HCT116 (cell line): ENCODE measurements at regions not wholly inside any gene's neighbourhood (a gene's known extent, or its start where the extent isn't known, plus 50 kb on each side); places are given as distances from the start of the nearest gene placed in this dataset.
A peak's percentile ranks its signal among the peaks of the same experiment; 100 is the strongest.

Experiments used
- ATAC-seq: fragments of 200-7000 bp; cut with Tn5 transposase; 2 replicates; pipeline ENCODE4 v1.9.1; 2020; ENCODE audit warnings: mild to moderate bottlenecking, moderate library complexity
- BruUV-seq: library from RNA; stranded (reverse); fragments of 400-500 nt; replicated peaks from 2 replicates; lab custom pipeline; 2021; lab: Mats Ljungman, UMichigan
- CTCF ChIA-PET: fragments of 300-600 bp; sonication (Branson Sonifier 250); formaldehyde crosslinking; loops from one replicate; lab custom pipeline; 2021; ENCODE audit warnings: antibody characterized with exemption; lab: Charles Lee
- POLR2A ChIA-PET: fragments of 300-600, 350-600 bp; sonication (Branson Sonifier 250); formaldehyde crosslinking; loops from one replicate; lab custom pipeline; 2021; ENCODE audit warnings: antibody characterized with exemption; lab: Charles Lee
- RAD21 ChIA-PET, 2 experiments: fragments of 300-600 bp; sonication (Branson Sonifier 250); formaldehyde crosslinking; loops; one replicate each; lab custom pipeline; 2023; ENCODE audit warnings: low total read pairs in 2 of 2; ENCODE audit not compliant: uncharacterized antibody in 2 of 2, unreplicated experiment in 2 of 2, low non-redundant PET in 1 of 2; lab: Charles Lee
- DNase-seq: peaks from one replicate; pipeline ENCODE4 v3.0.0-alpha.2; 2010; ENCODE audit warnings: low read depth, low spot score
- H2AFZ ChIP-seq: fragments of 200-600 bp; shearing (Covaris generic), sonication (generic); 2 replicates; pipeline ENCODE4 v1.6.1; 2017; ENCODE audit warnings: low read depth, mixed run types, mixed read lengths, antibody characterized with exemption, low read length; ENCODE audit not compliant: poor library complexity, severe bottlenecking
- H3K27ac ChIP-seq: 2 replicates; pipeline ENCODE4 v1.5.1; 2012; ENCODE audit warnings: low read depth, low read length
- H3K27me3 ChIP-seq: fragments of 200-600 bp; sonication (generic); 2 replicates; pipeline ENCODE4 v1.6.1; 2016; ENCODE audit warnings: mixed run types, low read length, mixed read lengths; ENCODE audit not compliant: insufficient read depth
- H3K36me3 ChIP-seq, 2 experiments: fragments of 200-500 bp in 1 of 2; fragments of 200-600 bp in 1 of 2; sonication (Bioruptor generic) in 1 of 2; sonication (generic) in 1 of 2; 2 replicates each; pipeline versions ENCODE4 v1.5.1 to v1.6.1; 2014 to 2016; ENCODE audit warnings: low read length in 2 of 2, inconsistent platforms in 1 of 2, mixed read lengths in 1 of 2, mixed run types in 1 of 2; ENCODE audit not compliant: insufficient read depth in 2 of 2, control insufficient read depth in 1 of 2
- H3K4me1 ChIP-seq, 2 experiments: fragments of 200-600 bp in 1 of 2; sonication (generic) in 1 of 2; 2 replicates each; pipeline versions ENCODE4 v1.5.1 to v1.6.1; 2012 to 2017; ENCODE audit warnings: low read length in 2 of 2, inconsistent platforms in 1 of 2, mild to moderate bottlenecking in 1 of 2, mixed read lengths in 1 of 2, mixed run types in 1 of 2, moderate library complexity in 1 of 2; ENCODE audit not compliant: insufficient read depth in 2 of 2, control insufficient read depth in 1 of 2
- H3K4me2 ChIP-seq: fragments of 200-600 bp; sonication (generic); 2 replicates; pipeline ENCODE4 v1.6.1; 2017; ENCODE audit warnings: mixed run types, low read length, mixed read lengths
- H3K4me3 ChIP-seq, 2 experiments: fragments of 200-600 bp in 1 of 2; sonication (generic) in 1 of 2; replicated peaks in 1 of 2; 2 replicates each; pipeline ENCODE4 v1.5.1; 2011 to 2016; ENCODE audit warnings: low read length in 2 of 2, control low read depth in 1 of 2, low read depth in 1 of 2, mild to moderate bottlenecking in 1 of 2, mixed read lengths in 1 of 2, mixed run types in 1 of 2
- H3K79me2 ChIP-seq: fragments of 200-600 bp; sonication (generic); 2 replicates; pipeline ENCODE4 v1.6.1; 2017; ENCODE audit warnings: mild to moderate bottlenecking, mixed run types, low read length, moderate library complexity, mixed read lengths; ENCODE audit not compliant: insufficient read depth
- H3K9ac ChIP-seq: fragments of 200-600 bp; sonication (generic); 2 replicates; pipeline ENCODE4 v1.6.1; 2016; ENCODE audit warnings: low read length, mixed read lengths
- H3K9me2 ChIP-seq: fragments of 200-600 bp; sonication (generic), shearing (Covaris generic); 2 replicates; pipeline ENCODE4 v1.6.1; 2017; ENCODE audit warnings: mixed run types, mild to moderate bottlenecking, moderate library complexity; ENCODE audit not compliant: insufficient read depth
- H3K9me3 ChIP-seq, 2 experiments: fragments of 200-500 bp in 1 of 2; fragments of 200-600 bp in 1 of 2; sonication (Bioruptor generic) in 1 of 2; sonication (generic) in 1 of 2; 2 replicates each; pipeline ENCODE4 v1.6.1; 2014 to 2017; ENCODE audit warnings: low read length in 2 of 2, mixed read lengths in 2 of 2, inconsistent platforms in 1 of 2, low read depth in 1 of 2, mild to moderate bottlenecking in 1 of 2, mixed run types in 1 of 2, moderate library complexity in 1 of 2; ENCODE audit not compliant: control insufficient read depth in 1 of 2, insufficient read depth in 1 of 2
- H4K20me1 ChIP-seq: fragments of 200-600 bp; sonication (generic), shearing (Covaris generic); 2 replicates; pipeline ENCODE4 v1.6.1; 2017; ENCODE audit warnings: mixed run types, mild to moderate bottlenecking, moderate library complexity; ENCODE audit not compliant: insufficient read depth
- EGR1 ChIP-seq: IDR thresholded peaks from 2 replicates; pipeline ENCODE4 v1.6.1; 2012; ENCODE audit warnings: low read depth
- EZH2 ChIP-seq: fragments of 200-600 bp; sonication (generic); IDR thresholded peaks from 2 replicates; pipeline ENCODE4 v1.6.1; 2017; ENCODE audit warnings: antibody characterized with exemption, mixed run types
- EZH2phosphoT487 ChIP-seq: fragments of 200-600 bp; IDR thresholded peaks from 2 replicates; pipeline ENCODE4 v1.6.1; 2018; ENCODE audit warnings: antibody characterized with exemption, borderline replicate concordance
- MAX ChIP-seq: IDR thresholded peaks from 2 replicates; pipeline ENCODE4 v1.6.1; 2012
- POLR2AphosphoS5 ChIP-seq: IDR thresholded peaks from 2 replicates; pipeline ENCODE4 v1.6.1; 2011; ENCODE audit warnings: mild to moderate bottlenecking, low read depth, low read length, moderate library complexity
- RAD21 ChIP-seq: IDR thresholded peaks from 2 replicates; pipeline ENCODE4 v1.6.1; 2012; ENCODE audit warnings: low read depth, mild to moderate bottlenecking
- ZFX ChIP-seq: fragments of 450-650 bp; IDR thresholded peaks from 2 replicates; pipeline ENCODE4 v1.6.1; 2017
- intact Hi-C: fragments of 100-400 bp; cut with micrococcal nuclease; formaldehyde crosslinking; loops from 2 replicates; pipeline ENCODE4 v1.10.0; 2022

- peak overlapping the region; percentile 93; the same call in 1 of the 2 replicates for H3K4me2 ChIP-seq
- RAD21 ChIA-PET: no interaction called here
- POLR2A ChIA-PET: no interaction called here
- no peaks in the 10 kb centered on the region for H3K9me2 ChIP-seq
- intact Hi-C loops: loop anchor here (10.0 kb wide), 1 partner anchor 367 kb away; no protein-coding TSS in a partner anchor
- H3K9me3 ChIP-seq: no peaks in the 10 kb centered on the region
- H3K4me1 ChIP-seq: peaks cover 12 to 33% of the 10 kb centered on the region in 2 experiments
- peaks cover 44% of the 10 kb centered on the region for H3K79me2 ChIP-seq
- H3K27me3 ChIP-seq: no peaks in the 10 kb centered on the region
- H3K4me3 ChIP-seq: peak overlapping the region; percentile 65 to 76
- BruUV-seq: no TSS peak
- H3K36me3 ChIP-seq: no peaks in the 10 kb centered on the region
- DNase-seq (peak; percentile 59), ATAC-seq (peak; percentile 91)
- H2AFZ ChIP-seq: no peak overlapping the region
- no peak for TF ChIP-seq EZH2
- no peak; the same call in 1 of the 2 replicates for TF ChIP-seq POLR2AphosphoS5
- TF ChIP-seq MAX: 0 out of 2 replicates have a peak, but pooled peaks have one; percentile 37
- TF ChIP-seq EGR1: no peak
- H3K27ac ChIP-seq: peak overlapping the region; percentile 75
- peak overlapping the region; percentile 72 for H3K9ac ChIP-seq
- H4K20me1 ChIP-seq: peaks cover 8% of the 10 kb centered on the region; the same call in 1 of the 2 replicates
- CTCF ChIA-PET: no interaction called here
Measured at GRCh38 chr3:72447059-72447946, 400.9 kb downstream of the SHQ1 start.

DNA sequence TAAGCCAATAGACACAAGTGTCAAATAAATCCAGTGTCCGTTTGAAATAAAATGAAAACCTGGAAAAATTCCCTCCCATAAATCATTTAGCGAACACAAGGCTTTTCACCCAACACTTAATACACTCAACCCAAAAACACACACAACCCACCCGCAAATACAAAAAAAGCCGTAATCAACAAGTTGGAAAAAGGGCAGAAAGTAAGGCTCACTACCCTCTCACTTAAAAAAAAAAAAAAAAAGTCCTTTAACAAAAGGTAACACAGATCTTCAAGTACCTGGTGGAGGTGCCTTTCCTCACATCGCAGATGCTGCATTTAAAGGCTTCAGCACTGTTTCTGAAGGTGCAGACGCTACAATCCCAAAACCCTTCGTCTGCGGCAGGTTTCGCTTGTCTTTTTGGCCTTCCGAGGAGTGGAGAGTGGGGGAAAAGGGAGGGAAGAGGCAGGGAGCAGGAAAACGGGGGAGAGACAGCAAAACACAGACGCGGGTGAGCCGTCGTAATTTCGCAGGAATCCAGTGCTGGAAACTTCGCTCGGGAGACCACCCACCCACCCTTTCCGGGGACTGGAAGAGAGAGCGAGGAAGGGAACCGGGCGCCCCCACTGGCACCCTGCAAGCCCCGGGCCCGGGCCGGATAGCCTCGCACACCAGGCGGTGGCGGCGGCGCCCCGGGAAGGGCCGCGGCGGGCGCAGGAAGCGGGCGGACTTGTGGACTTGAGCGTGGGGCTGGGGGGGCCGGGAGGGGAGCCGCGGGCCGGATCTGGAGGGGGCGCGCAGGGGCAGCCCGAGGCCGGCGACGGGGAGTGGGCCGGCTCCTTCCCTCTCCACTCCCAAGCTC, 401.8 kb downstream of the SHQ1 start, which contains the start of gene RYBP:
Gene RYBP, minus strand, starts transcription at position 404 of the 841 bp plus-strand sequence.
- intact Hi-C loops: loop anchor here (10.0 kb wide), 1 partner anchor 368 kb away; no protein-coding TSS in a partner anchor
- no TSS peak for BruUV-seq
- H4K20me1 ChIP-seq: peaks cover 10% of the 10 kb centered on the region; the same call in 1 of the 2 replicates
- no peaks in the 10 kb centered on the region for H3K36me3 ChIP-seq
- POLR2A ChIA-PET: no interaction called here
- peak; percentile 23 for ATAC-seq
- H2AFZ ChIP-seq: no peak within 1 kb of the TSS
- TF ChIP-seq EZH2phosphoT487 (no peak), RAD21 (no peak), ZFX (0 out of 2 replicates have a peak, but pooled peaks have one; percentile 24)
- no peaks in the 10 kb centered on the region for H3K27me3 ChIP-seq
- no peaks in the 10 kb centered on the region for H3K9me2 ChIP-seq
- peak within 1 kb of the TSS; percentile 72 for H3K9ac ChIP-seq
- DNase-seq: no peak
- RAD21 ChIA-PET: no interaction called here
- H3K4me2 ChIP-seq: peak within 1 kb of the TSS; percentile 93
- H3K27ac ChIP-seq: peak within 1 kb of the TSS; percentile 75
- H3K79me2 ChIP-seq: peaks cover 52% of the 10 kb centered on the region
- H3K4me1 ChIP-seq: peaks cover 12 to 33% of the 10 kb centered on the region in 2 experiments
- CTCF ChIA-PET: no interaction called here
- H3K9me3 ChIP-seq: no peaks in the 10 kb centered on the region
- peak within 1 kb of the TSS; percentile 65 to 76 for H3K4me3 ChIP-seq
